Tibial nerve (tissue), 4 donors: ENCODE measurements at regions not wholly inside any gene's neighbourhood (a gene's known extent, or its start where the extent isn't known, plus 50 kb on each side); places are given as distances from the start of the nearest gene placed in this dataset.

ENCODE experiments used
- EP300 ChIP-seq, 2 donors: sonication (generic); formaldehyde crosslinking; IDR thresholded peaks; one replicate each; pipeline ENCODE4 v1.6.1; 2017; ENCODE audit warnings: antibody characterized with exemption in 2 of 2, mild to moderate bottlenecking in 1 of 2
- POLR2A ChIP-seq, 2 donors: fragments of 450-650 bp; IDR thresholded peaks; one replicate each; pipeline ENCODE4 v1.6.1; 2017; ENCODE audit warnings: antibody characterized with exemption in 2 of 2, mild to moderate bottlenecking in 2 of 2, moderate library complexity in 2 of 2
- TF ChIP-seq, protein P1 (sequence below), 5 experiments: fragments of 200-600 bp in 3 of 5; fragments of 450-650 bp in 2 of 5; sonication (generic) in 3 of 5; IDR thresholded peaks; one replicate each; pipeline ENCODE4 v1.5.1; 2016 to 2019; ENCODE audit warnings: antibody characterized with exemption in 5 of 5, mild to moderate bottlenecking in 3 of 5, moderate library complexity in 2 of 5

DNA sequence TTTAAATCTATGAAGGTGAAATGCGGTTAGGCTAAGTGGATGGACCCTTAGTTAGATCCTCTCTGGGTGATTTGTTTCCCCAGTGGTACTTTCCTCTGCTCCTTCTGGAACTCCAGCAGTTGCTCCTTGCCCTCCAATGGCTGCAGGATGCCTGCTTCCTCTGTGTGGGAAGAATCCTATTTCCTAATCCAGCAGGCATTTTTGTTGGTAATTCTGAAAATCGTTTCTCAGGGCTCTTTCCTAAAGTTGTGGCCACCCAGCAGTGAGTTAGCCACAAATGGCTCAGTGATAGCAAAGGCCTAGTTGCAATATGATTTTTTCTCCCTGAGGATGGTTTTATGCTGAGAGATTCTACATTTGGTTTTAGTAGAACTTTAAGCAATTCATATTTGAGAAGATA, 332.3 kb upstream of the C2CD4B start:
- TF ChIP-seq, protein P1, sequence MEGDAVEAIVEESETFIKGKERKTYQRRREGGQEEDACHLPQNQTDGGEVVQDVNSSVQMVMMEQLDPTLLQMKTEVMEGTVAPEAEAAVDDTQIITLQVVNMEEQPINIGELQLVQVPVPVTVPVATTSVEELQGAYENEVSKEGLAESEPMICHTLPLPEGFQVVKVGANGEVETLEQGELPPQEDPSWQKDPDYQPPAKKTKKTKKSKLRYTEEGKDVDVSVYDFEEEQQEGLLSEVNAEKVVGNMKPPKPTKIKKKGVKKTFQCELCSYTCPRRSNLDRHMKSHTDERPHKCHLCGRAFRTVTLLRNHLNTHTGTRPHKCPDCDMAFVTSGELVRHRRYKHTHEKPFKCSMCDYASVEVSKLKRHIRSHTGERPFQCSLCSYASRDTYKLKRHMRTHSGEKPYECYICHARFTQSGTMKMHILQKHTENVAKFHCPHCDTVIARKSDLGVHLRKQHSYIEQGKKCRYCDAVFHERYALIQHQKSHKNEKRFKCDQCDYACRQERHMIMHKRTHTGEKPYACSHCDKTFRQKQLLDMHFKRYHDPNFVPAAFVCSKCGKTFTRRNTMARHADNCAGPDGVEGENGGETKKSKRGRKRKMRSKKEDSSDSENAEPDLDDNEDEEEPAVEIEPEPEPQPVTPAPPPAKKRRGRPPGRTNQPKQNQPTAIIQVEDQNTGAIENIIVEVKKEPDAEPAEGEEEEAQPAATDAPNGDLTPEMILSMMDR (IDR thresholded peaks at IDR 0.05), result no peak
- TF ChIP-seq POLR2A (IDR thresholded peaks at IDR 0.05) (no peak), EP300 (IDR thresholded peaks at IDR 0.05) (no peak)
